ENCODE measurements at regions not wholly inside any gene's neighbourhood (a gene's known extent, or its start where the extent isn't known, plus 50 kb on each side); places are given as distances from the start of the nearest gene placed in this dataset.

GRCh38 chr1:87717157-87717670 lies 388.5 kb downstream of the LMO4 start:
- DNase-seq (ENCODE audit: insufficient read length, low spot score) (no peak), FAIRE-seq (no peak)
- TF ChIP-seq POLR2A (IDR thresholded peaks at IDR 0.05; ENCODE audit: low read depth, low read length) = no peak

GRCh38 chr1:87718241-87718950 lies 389.7 kb downstream of the LMO4 start:
- FAIRE-seq = no peak
- TF ChIP-seq POLR2A (IDR thresholded peaks at IDR 0.05; ENCODE audit: low read depth, low read length) = no peak
- DNase-seq (ENCODE audit: insufficient read length, low spot score) = no peak

GRCh38 chr1:87719658-87720057 lies 391.0 kb downstream of the LMO4 start:
- no peak for TF ChIP-seq POLR2A (IDR thresholded peaks at IDR 0.05; ENCODE audit: low read depth, low read length)
- DNase-seq (ENCODE audit: insufficient read length, low spot score) (no peak), FAIRE-seq (no peak)

GRCh38 chr1:87720561-87720960 lies 391.9 kb downstream of the LMO4 start:
- no peak for TF ChIP-seq POLR2A (IDR thresholded peaks at IDR 0.05; ENCODE audit: low read depth, low read length)
- FAIRE-seq (no peak), DNase-seq (ENCODE audit: insufficient read length, low spot score) (no peak)

GRCh38 chr1:87723193-87723592 lies 394.5 kb downstream of the LMO4 start:
- no peak for DNase-seq (ENCODE audit: insufficient read length, low spot score)
- TF ChIP-seq POLR2A (IDR thresholded peaks at IDR 0.05; ENCODE audit: low read depth, low read length) = no peak
- FAIRE-seq = no peak

- DNase-seq (ENCODE audit: insufficient read length, low spot score) (no peak), FAIRE-seq (no peak)
- TF ChIP-seq POLR2A (IDR thresholded peaks at IDR 0.05; ENCODE audit: low read depth, low read length) = no peak
Observed at GRCh38 chr1:87728169-87728568, 399.5 kb downstream of the LMO4 start.

- no peak for TF ChIP-seq POLR2A (IDR thresholded peaks at IDR 0.05; ENCODE audit: low read depth, low read length)
- FAIRE-seq (no peak), DNase-seq (ENCODE audit: insufficient read length, low spot score) (no peak)
Observed at GRCh38 chr1:87730274-87731216, 401.9 kb downstream of the LMO4 start.

GRCh38 chr1:87733386-87733785 lies 404.7 kb downstream of the LMO4 start:
- DNase-seq (ENCODE audit: insufficient read length, low spot score) = no peak
- TF ChIP-seq POLR2A (IDR thresholded peaks at IDR 0.05; ENCODE audit: low read depth, low read length) = no peak
- FAIRE-seq = no peak

GRCh38 chr1:87735750-87736149 lies 407.1 kb downstream of the LMO4 start:
- DNase-seq (ENCODE audit: insufficient read length, low spot score) (no peak), FAIRE-seq (no peak)
- no peak for TF ChIP-seq POLR2A (IDR thresholded peaks at IDR 0.05; ENCODE audit: low read depth, low read length)

- DNase-seq (ENCODE audit: insufficient read length, low spot score) = no peak
- no peak for FAIRE-seq
- TF ChIP-seq POLR2A (IDR thresholded peaks at IDR 0.05; ENCODE audit: low read depth, low read length) = no peak
Observed at GRCh38 chr1:87739141-87739540, 410.5 kb downstream of the LMO4 start.

- no peak for FAIRE-seq
- no peak for DNase-seq (ENCODE audit: insufficient read length, low spot score)
Observed at GRCh38 chr1:87739704-87740103, 411.0 kb downstream of the LMO4 start.

GRCh38 chr1:87743256-87743655 lies 414.6 kb downstream of the LMO4 start:
- no peak for TF ChIP-seq POLR2A (IDR thresholded peaks at IDR 0.05; ENCODE audit: low read depth, low read length)
- DNase-seq (ENCODE audit: insufficient read length, low spot score) = no peak
- FAIRE-seq = no peak

More at GRCh38 chr1:87739704-87740103, 411.0 kb downstream of the LMO4 start:
- TF ChIP-seq POLR2A (IDR thresholded peaks at IDR 0.05; ENCODE audit: low read depth, low read length) = no peak

- no peak for TF ChIP-seq POLR2A (IDR thresholded peaks at IDR 0.05; ENCODE audit: low read depth, low read length)
- no peak for FAIRE-seq
Observed at GRCh38 chr1:87744056-87744455, 415.4 kb downstream of the LMO4 start.

GRCh38 chr1:87744763-87745162 lies 416.1 kb downstream of the LMO4 start:
- no peak for TF ChIP-seq POLR2A (IDR thresholded peaks at IDR 0.05; ENCODE audit: low read depth, low read length)
- no peak for DNase-seq (ENCODE audit: insufficient read length, low spot score)
- no peak for FAIRE-seq

More at GRCh38 chr1:87744056-87744455, 415.4 kb downstream of the LMO4 start:
- no peak for DNase-seq (ENCODE audit: insufficient read length, low spot score)
